ENCODE measurements at regions not wholly inside any gene's neighbourhood (a gene's known extent, or its start where the extent isn't known, plus 50 kb on each side); places are given as distances from the start of the nearest gene placed in this dataset.

DNA sequence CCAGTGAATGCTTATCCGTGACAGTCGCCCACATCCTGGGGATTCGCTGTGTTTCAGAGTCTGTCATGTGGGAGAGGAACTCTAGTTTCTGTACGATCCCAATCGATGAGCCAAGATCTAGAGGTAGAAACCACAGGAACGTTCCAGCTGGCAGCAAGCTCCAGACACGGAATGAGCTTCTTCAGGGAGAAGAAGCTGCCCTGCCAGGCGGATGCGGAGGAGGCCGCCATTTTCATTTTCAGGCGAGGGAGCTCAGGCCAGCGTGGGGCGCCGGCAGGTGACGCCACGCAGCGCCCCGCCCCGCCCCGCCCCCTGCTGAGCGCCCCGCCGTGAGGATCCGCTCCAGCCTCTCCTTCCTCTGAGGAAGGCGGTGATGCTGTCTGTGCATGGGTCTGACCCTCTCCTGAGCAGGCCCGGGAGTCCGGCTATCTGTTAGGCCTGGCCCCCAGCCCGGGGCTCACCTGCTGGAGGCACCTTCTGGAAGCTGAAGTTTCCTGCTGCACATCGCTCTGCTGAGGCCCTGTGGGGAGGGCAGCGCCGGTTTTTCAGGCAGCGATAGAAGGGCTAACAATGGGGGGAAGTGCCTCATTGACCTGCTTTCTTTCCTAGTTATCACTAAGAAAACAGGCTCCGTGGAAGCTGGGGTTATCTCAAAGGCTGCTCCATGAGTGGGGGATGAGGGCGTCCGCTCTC lies 147.5 kb downstream of the ERMARD start:
- peak overlapping the region in 6 of 12 donors; percentile 1 to 21 (median 14) for H3K4me3 ChIP-seq
- DNase-seq (peak in 2 of 5 donors; percentile 29 to 30), ATAC-seq (peak; percentile 14 to 92 (median 50))
- H3K27me3 ChIP-seq, result no peaks in the 10 kb centered on the region
- no peaks in the 10 kb centered on the region for H3K36me3 ChIP-seq
- H3K4me1 ChIP-seq, result peaks cover 0 to 6% (median 0%) of the 10 kb centered on the region in 12 donors
- no peak overlapping the region for H3K27ac ChIP-seq
- intact Hi-C loops (cut with DNase I), result no loop called here
- 48 to 56% (median 52%) methylated on average over 25 to 35 of the region's 35 CpGs for WGBS, 4 donors
- no peaks in the 10 kb centered on the region for H3K9me3 ChIP-seq
- no peak for TF ChIP-seq POLR2A (IDR thresholded peaks at IDR 0.05)
- TF ChIP-seq, protein P1, sequence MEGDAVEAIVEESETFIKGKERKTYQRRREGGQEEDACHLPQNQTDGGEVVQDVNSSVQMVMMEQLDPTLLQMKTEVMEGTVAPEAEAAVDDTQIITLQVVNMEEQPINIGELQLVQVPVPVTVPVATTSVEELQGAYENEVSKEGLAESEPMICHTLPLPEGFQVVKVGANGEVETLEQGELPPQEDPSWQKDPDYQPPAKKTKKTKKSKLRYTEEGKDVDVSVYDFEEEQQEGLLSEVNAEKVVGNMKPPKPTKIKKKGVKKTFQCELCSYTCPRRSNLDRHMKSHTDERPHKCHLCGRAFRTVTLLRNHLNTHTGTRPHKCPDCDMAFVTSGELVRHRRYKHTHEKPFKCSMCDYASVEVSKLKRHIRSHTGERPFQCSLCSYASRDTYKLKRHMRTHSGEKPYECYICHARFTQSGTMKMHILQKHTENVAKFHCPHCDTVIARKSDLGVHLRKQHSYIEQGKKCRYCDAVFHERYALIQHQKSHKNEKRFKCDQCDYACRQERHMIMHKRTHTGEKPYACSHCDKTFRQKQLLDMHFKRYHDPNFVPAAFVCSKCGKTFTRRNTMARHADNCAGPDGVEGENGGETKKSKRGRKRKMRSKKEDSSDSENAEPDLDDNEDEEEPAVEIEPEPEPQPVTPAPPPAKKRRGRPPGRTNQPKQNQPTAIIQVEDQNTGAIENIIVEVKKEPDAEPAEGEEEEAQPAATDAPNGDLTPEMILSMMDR (IDR thresholded peaks at IDR 0.05), result no peak

DNA sequence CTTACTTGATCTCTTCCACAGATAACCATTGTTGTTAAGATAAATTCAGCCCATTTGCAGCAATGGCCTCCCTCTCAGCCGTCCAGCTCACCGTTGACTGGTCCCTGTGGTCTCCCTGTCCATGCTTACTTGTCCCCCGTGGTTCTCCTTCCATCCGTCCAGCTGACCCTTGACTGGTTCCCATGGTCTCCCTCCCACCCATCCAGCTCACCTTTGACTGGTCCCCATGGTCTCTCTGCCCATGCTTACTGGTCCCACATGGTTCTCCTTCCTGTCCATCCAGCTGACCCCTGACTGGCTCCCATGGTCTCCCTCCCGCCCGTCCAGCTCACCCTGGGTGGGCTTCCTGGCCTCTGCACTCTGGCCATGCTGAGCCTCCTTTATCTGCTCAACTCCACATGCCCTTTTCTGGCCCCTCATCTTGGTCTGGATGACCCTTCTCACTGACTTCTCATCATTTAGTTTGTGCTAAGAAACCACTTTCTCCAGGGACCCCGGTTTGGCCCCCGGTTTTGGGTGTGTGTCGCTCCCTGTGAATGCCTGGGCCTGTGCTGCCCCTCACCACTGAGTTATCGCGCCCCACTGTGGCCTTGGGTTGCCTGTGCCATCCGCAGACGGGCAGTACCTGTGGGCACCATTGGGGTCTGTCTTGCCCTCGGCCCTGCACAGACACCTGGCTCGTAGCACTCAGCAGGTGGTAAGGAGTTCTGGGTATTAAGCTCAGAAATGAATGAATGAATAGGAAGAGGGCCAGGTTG lies 146.4 kb downstream of the ERMARD start:
- WGBS, 4 donors, result 90 to 94% (median 93%) methylated on average over 15 of the region's 15 CpGs
- DNase-seq, result no peak
- no peak for ATAC-seq
- Histone ChIP-seq H3K36me3 (no peaks in the 10 kb centered on the region), H3K4me1 (peaks cover 0 to 6% (median 0%) of the 10 kb centered on the region in 12 donors), H3K9me3 (no peaks in the 10 kb centered on the region), H3K4me3 (no peak overlapping the region), H3K27me3 (no peaks in the 10 kb centered on the region), H3K27ac (no peak overlapping the region)
- intact Hi-C loops (cut with DNase I), result no loop called here
- TF ChIP-seq POLR2A (IDR thresholded peaks at IDR 0.05), result no peak
- TF ChIP-seq, protein P1 (IDR thresholded peaks at IDR 0.05), result no peak

DNA sequence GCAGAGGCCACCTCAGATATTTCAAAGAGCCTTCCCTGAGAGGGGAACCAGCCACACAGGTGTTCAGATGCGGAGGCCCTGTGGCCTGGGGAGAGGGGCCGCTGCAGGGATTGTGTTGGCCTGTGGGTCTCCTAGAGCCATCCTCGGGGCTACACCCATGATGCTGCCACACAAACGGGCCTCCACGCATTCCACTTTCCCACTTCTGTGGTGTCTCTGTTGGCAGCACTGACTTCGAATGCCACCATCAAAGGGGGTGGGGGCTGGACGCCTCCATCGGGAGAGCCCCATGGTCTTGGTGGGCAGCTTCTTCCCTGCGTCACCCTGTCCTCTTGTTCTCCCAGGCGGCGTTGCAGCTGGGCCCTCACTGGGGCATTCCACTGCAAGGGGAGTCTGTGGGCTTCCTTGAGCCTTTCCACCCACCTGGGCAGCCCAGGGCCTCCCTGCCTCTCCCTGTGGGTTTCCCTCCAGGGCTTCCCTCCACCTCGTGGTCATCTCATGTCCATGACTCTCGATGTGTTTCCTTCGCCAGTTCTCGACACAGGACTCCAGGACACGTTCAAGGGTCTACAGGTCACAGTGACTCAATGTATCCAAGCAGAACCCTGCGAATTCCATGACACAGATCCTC lies 145.5 kb downstream of the ERMARD start:
- no peak for DNase-seq
- H3K27me3 ChIP-seq, result no peaks in the 10 kb centered on the region
- TF ChIP-seq, protein P1 (IDR thresholded peaks at IDR 0.05), result no peak
- no peak for TF ChIP-seq POLR2A (IDR thresholded peaks at IDR 0.05)
- H3K9me3 ChIP-seq, result no peaks in the 10 kb centered on the region
- H3K4me3 ChIP-seq, result no peak overlapping the region
- no peaks in the 10 kb centered on the region for H3K36me3 ChIP-seq
- ATAC-seq, result no peak
- WGBS, 4 donors, result 94 to 96% (median 95%) methylated on average over 17 of the region's 17 CpGs
- peaks cover 0 to 6% (median 0%) of the 10 kb centered on the region in 12 donors for H3K4me1 ChIP-seq
- intact Hi-C loops (cut with DNase I), result no loop called here
- no peak overlapping the region for H3K27ac ChIP-seq
